ENCODE measurements at regions not wholly inside any gene's neighbourhood (a gene's known extent, or its start where the extent isn't known, plus 50 kb on each side); places are given as distances from the start of the nearest gene placed in this dataset.

DNA sequence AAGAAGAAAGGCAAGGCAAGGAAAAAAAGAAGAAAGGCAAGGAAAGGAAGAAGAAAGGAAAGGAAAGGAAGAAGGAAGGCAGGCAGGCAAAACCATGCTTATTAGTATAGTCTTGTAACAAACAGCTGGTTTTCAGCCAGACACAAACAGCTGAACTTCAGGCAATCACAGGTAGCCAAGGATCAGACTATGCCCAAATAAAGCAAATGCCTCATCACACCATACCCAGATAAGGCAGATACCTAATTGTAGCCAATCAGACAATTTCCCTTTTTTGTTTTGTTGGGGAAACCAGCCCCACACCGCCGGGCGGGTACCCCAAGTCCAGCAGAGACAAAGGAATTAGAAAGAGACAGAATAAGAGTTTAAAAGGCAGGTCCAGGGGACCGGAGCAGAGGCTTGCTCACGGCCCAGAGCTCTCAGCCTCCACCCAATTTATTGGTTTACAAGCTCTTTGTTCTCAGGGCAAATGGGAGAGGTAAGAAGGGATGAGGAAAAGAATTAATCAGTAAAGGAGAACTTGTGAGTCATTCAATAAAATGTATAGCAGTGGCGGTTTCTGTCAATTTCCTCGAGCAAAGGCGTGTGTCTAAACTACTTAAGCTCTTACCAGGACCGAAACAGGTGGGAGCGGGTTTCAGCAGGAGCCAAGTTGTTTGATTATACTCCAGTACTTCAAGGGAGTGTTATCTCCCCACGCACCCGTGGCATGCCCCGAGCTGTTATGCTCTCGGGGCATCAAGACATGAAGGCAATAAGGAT is 886.8 kb downstream of the KCNT2 start:
- DNase-seq (ENCODE audit: extremely low read depth, low read depth): no peak
- TF ChIP-seq, protein P1, sequence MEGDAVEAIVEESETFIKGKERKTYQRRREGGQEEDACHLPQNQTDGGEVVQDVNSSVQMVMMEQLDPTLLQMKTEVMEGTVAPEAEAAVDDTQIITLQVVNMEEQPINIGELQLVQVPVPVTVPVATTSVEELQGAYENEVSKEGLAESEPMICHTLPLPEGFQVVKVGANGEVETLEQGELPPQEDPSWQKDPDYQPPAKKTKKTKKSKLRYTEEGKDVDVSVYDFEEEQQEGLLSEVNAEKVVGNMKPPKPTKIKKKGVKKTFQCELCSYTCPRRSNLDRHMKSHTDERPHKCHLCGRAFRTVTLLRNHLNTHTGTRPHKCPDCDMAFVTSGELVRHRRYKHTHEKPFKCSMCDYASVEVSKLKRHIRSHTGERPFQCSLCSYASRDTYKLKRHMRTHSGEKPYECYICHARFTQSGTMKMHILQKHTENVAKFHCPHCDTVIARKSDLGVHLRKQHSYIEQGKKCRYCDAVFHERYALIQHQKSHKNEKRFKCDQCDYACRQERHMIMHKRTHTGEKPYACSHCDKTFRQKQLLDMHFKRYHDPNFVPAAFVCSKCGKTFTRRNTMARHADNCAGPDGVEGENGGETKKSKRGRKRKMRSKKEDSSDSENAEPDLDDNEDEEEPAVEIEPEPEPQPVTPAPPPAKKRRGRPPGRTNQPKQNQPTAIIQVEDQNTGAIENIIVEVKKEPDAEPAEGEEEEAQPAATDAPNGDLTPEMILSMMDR (IDR thresholded peaks at IDR 0.05; ENCODE audit: low read depth, low read length): no peak

DNA sequence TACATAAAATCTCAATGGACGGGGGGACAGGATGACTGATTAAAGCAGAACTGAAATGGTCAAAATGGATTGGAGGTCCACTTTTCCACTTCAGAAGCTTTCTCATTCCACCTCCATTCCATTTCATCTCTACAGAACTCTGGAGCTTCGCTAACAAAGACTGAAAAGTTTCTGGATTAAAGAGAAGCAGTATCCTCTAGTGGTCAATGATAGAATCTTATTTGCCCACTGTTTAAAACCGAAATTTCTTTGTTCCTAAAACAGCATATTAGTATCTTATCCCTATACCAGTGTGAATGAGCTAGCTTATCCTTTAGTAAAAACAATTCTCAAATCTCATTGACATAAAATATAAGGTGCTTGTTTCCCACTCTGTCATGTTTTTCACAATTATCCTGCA is 890.6 kb downstream of the KCNT2 start:
- TF ChIP-seq, protein P1 (IDR thresholded peaks at IDR 0.05; ENCODE audit: low read depth, low read length): peak; percentile 20
- DNase-seq (ENCODE audit: extremely low read depth, low read depth): no peak

DNA sequence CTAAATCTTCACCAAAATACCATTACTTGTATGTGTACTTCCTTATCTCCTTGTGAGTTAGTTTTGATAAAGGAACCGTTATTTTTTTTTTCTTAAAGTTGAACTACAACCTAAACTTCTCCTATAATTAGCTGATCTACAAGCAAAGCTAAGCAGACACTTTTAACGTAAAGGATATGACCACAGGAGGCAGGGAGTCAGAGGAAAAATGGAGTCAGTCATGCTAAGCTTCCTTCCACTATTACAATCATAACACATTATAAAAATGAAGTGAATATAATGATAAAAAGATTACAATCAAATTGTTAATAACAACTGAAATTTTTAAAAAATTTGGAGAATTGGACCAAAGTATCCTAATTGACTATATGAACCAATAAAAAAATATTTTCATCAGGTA is 892.6 kb downstream of the KCNT2 start:
- DNase-seq (ENCODE audit: extremely low read depth, low read depth): no peak
- TF ChIP-seq, protein P1 (IDR thresholded peaks at IDR 0.05; ENCODE audit: low read depth, low read length): no peak

DNA sequence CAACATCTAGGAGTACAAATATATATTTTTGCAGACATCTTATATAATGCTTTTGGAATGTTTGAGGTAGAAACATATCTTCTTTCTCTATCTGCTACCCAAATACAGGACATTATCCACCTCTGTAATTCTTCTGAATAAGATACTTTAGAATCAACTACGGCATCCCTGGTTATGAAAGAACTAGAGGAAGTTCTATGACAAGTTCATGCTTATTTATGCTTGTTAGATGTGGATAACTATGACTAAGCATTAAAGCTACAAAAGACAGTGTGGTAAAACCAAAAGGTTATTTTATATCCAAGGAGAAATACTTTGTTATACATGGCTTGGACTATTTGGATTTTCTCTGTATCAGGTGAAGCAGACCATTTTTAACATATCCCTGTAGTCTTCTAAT is 894.0 kb downstream of the KCNT2 start:
- TF ChIP-seq, protein P1 (IDR thresholded peaks at IDR 0.05; ENCODE audit: low read depth, low read length): no peak
- no peak for DNase-seq (ENCODE audit: extremely low read depth, low read depth)

DNA sequence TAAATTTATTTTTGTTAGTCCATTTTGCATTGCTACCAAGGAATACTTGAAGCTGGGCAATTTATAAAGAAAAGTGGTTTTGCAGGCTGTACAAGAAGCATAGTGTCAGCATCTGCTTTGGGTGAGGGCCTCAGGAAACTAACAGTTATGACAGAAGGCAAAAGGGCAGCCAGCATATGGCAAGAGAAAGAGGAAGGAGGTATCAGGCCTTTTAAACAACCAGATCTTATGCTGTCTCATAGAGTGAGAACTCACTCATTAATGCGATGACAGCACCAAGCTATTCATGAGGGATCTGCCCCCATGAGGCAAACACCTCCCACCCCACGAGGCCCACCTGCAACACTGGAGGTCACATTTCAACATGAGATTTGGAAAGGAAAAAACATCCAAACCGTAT is 898.4 kb downstream of the KCNT2 start:
- DNase-seq (ENCODE audit: extremely low read depth, low read depth): no peak
- TF ChIP-seq, protein P1 (IDR thresholded peaks at IDR 0.05; ENCODE audit: low read depth, low read length): no peak

DNA sequence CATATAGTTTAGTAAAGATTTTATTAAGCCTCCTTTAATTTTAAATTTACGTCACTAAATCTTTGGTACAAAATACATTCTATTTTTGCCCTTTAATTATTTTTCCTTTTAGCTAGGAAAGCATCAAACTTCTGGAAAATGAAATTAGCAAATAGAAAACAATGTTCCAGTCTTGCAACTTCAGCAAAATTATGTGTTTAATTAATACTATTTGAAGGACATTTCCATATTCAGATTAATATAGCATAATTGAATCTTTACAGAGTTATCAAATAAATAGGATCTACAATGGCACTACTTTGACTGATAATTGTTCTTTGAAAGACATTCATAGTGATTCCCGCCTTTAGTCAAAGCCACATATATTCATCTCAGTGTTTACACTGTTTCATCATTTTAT is 904.2 kb downstream of the KCNT2 start:
- no peak for DNase-seq (ENCODE audit: extremely low read depth, low read depth)
- TF ChIP-seq, protein P1 (IDR thresholded peaks at IDR 0.05; ENCODE audit: low read depth, low read length): no peak

DNA sequence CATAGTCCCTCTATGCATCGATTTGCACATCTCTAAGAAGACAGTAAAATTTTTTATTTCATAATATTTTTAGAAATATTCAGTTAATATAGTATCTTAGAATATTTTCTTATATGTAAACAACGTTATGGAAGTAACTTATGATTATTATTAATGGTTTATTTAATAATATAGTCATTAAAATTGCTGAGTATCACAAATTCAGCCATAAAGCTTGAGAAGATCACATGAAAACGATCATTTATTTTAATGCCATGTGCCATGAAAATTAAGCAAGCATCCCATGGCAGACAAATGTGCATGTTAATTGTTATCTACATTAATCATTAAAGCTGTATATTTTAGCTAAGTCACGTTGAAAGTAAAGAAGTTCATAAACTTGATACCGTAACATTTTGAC is 907.1 kb downstream of the KCNT2 start:
- TF ChIP-seq, protein P1 (IDR thresholded peaks at IDR 0.05; ENCODE audit: low read depth, low read length): no peak
- no peak for DNase-seq (ENCODE audit: extremely low read depth, low read depth)
